ENCODE measurements at regions not wholly inside any gene's neighbourhood (a gene's known extent, or its start where the extent isn't known, plus 50 kb on each side); places are given as distances from the start of the nearest gene placed in this dataset.
"Not testable (repeated sequence)": the region's sequence is repeated elsewhere in the genome, so short reads cannot be mapped to it uniquely, and the experiment has no call there.

- intact Hi-C loops (cut with DNase I) = no loop called here
- DNase-seq (ENCODE audit: low spot score) = peak; percentile 62
These were observed 1806.3 kb upstream of the ADGRL3 start for GRCh38 chr4:59393780-59394179.

GRCh38 chr4:59400334-59400733, 1799.8 kb upstream of the ADGRL3 start:
- DNase-seq (ENCODE audit: low spot score) = no peak
- intact Hi-C loops (cut with DNase I) = no loop called here

- no peak for DNase-seq (ENCODE audit: low spot score)
- intact Hi-C loops (cut with DNase I) = no loop called here
These were observed 1790.5 kb upstream of the ADGRL3 start for GRCh38 chr4:59409647-59410046.

- intact Hi-C loops (cut with DNase I) = no loop called here
These were observed 1787.4 kb upstream of the ADGRL3 start for GRCh38 chr4:59412739-59413138.

GRCh38 chr4:59455751-59456150, 1744.4 kb upstream of the ADGRL3 start:
- intact Hi-C loops (cut with DNase I) = no loop called here
- no peak for DNase-seq (ENCODE audit: low spot score)

More at GRCh38 chr4:59412739-59413138, 1787.4 kb upstream of the ADGRL3 start:
- DNase-seq (ENCODE audit: low spot score) = no peak

GRCh38 chr4:59457576-59457975, 1742.5 kb upstream of the ADGRL3 start:
- no peak for DNase-seq (ENCODE audit: low spot score)
- intact Hi-C loops (cut with DNase I) = no loop called here

- intact Hi-C loops (cut with DNase I) = no loop called here
- no peak for DNase-seq (ENCODE audit: low spot score)
These were observed 1715.2 kb upstream of the ADGRL3 start for GRCh38 chr4:59484944-59485343.

- intact Hi-C loops (cut with DNase I) = no loop called here
- DNase-seq (ENCODE audit: low spot score) = no peak
These were observed 1700.0 kb upstream of the ADGRL3 start for GRCh38 chr4:59500103-59500502.

GRCh38 chr4:59503731-59504130, 1696.4 kb upstream of the ADGRL3 start:
- no peak for DNase-seq (ENCODE audit: low spot score)
- intact Hi-C loops (cut with DNase I) = no loop called here

GRCh38 chr4:59511809-59512208, 1688.3 kb upstream of the ADGRL3 start:
- intact Hi-C loops (cut with DNase I); DNase-seq (ENCODE audit: low spot score): not testable (repeated sequence)

GRCh38 chr4:59517007-59517406, 1683.1 kb upstream of the ADGRL3 start:
- no peak for DNase-seq (ENCODE audit: low spot score)
- intact Hi-C loops (cut with DNase I) = no loop called here

- DNase-seq (ENCODE audit: low spot score) = no peak
- intact Hi-C loops (cut with DNase I) = no loop called here
These were observed 1681.9 kb upstream of the ADGRL3 start for GRCh38 chr4:59518005-59518823.

GRCh38 chr4:59525885-59526284, 1674.2 kb upstream of the ADGRL3 start:
- DNase-seq (ENCODE audit: low spot score) = no peak
- intact Hi-C loops (cut with DNase I) = no loop called here

- intact Hi-C loops (cut with DNase I) = no loop called here
- no peak for DNase-seq (ENCODE audit: low spot score)
These were observed 1664.6 kb upstream of the ADGRL3 start for GRCh38 chr4:59535541-59535940.

GRCh38 chr4:59536428-59536827, 1663.7 kb upstream of the ADGRL3 start:
- intact Hi-C loops (cut with DNase I) = no loop called here
- DNase-seq (ENCODE audit: low spot score) = no peak

GRCh38 chr4:59537246-59537886, 1662.8 kb upstream of the ADGRL3 start:
- DNase-seq (ENCODE audit: low spot score) = no peak
- intact Hi-C loops (cut with DNase I) = no loop called here

GRCh38 chr4:59539401-59539800, 1660.7 kb upstream of the ADGRL3 start:
- DNase-seq (ENCODE audit: low spot score) = no peak
- intact Hi-C loops (cut with DNase I) = no loop called here

- intact Hi-C loops (cut with DNase I) = no loop called here
- no peak for DNase-seq (ENCODE audit: low spot score)
These were observed 1659.8 kb upstream of the ADGRL3 start for GRCh38 chr4:59540311-59540710.

GRCh38 chr4:59553063-59553720, 1646.9 kb upstream of the ADGRL3 start:
- DNase-seq (ENCODE audit: low spot score) = no peak
- intact Hi-C loops (cut with DNase I) = no loop called here

GRCh38 chr4:59553721-59554091, 1646.4 kb upstream of the ADGRL3 start:
- intact Hi-C loops (cut with DNase I) = no loop called here
- no peak for DNase-seq (ENCODE audit: low spot score)

All from posterior vena cava (tissue), 2 donors.